HG03432 (cell line): ENCODE measurements at regions not wholly inside any gene's neighbourhood (a gene's known extent, or its start where the extent isn't known, plus 50 kb on each side); places are given as distances from the start of the nearest gene placed in this dataset.

ENCODE experiments used
- ATAC-seq: cut with Tn5 transposase; IDR thresholded peaks from one replicate; pipeline ENCODE4 v1.9.1; 2021; ENCODE audit warnings: mild to moderate bottlenecking, moderate library complexity; ENCODE audit not compliant: unreplicated experiment

GRCh38 chr2:120580709-120581108 lies 155.0 kb upstream of the GLI2 start:
- ATAC-seq, result no peak

GRCh38 chr2:120583121-120583520 lies 152.5 kb upstream of the GLI2 start:
- ATAC-seq, result no peak

- no peak for ATAC-seq
Observed at GRCh38 chr2:120583851-120584570, 151.7 kb upstream of the GLI2 start.

- no peak for ATAC-seq
Observed at GRCh38 chr2:120586507-120587278, 149.0 kb upstream of the GLI2 start.

- no peak for ATAC-seq
Observed at GRCh38 chr2:120587279-120587996, 148.2 kb upstream of the GLI2 start.

- no peak for ATAC-seq
Observed at GRCh38 chr2:120587997-120588336, 147.7 kb upstream of the GLI2 start.

- ATAC-seq, result no peak
Observed at GRCh38 chr2:120589771-120590608, 145.7 kb upstream of the GLI2 start.

GRCh38 chr2:120590841-120591240 lies 144.8 kb upstream of the GLI2 start:
- ATAC-seq, result no peak

GRCh38 chr2:120591572-120591971 lies 144.1 kb upstream of the GLI2 start:
- ATAC-seq, result no peak

- no peak for ATAC-seq
Observed at GRCh38 chr2:120592084-120592483, 143.6 kb upstream of the GLI2 start.

- no peak for ATAC-seq
Observed at GRCh38 chr2:120593921-120594686, 141.6 kb upstream of the GLI2 start.

GRCh38 chr2:120594856-120595685 lies 140.6 kb upstream of the GLI2 start:
- ATAC-seq, result no peak

- ATAC-seq, result no peak
Observed at GRCh38 chr2:120595739-120596138, 139.9 kb upstream of the GLI2 start.

- ATAC-seq, result no peak
Observed at GRCh38 chr2:120596191-120596811, 139.4 kb upstream of the GLI2 start.

GRCh38 chr2:120596990-120597594 lies 138.6 kb upstream of the GLI2 start:
- ATAC-seq, result no peak

- ATAC-seq, result no peak
Observed at GRCh38 chr2:120597595-120598193, 138.0 kb upstream of the GLI2 start.

- ATAC-seq, result no peak
Observed at GRCh38 chr2:120598416-120598815, 137.3 kb upstream of the GLI2 start.

GRCh38 chr2:120599072-120599471 lies 136.6 kb upstream of the GLI2 start:
- ATAC-seq, result no peak
